ENCODE measurements at regions not wholly inside any gene's neighbourhood (a gene's known extent, or its start where the extent isn't known, plus 50 kb on each side); places are given as distances from the start of the nearest gene placed in this dataset.

- Histone ChIP-seq H3K4me3 (ENCODE audit: low read depth, low read length) (no peak overlapping the region), H3K4me1 (ENCODE audit: control insufficient read depth, insufficient read depth, low read length) (no peaks in the 10 kb centered on the region), H3K9me3 (ENCODE audit: control insufficient read depth, insufficient read depth, low read depth, low read length) (no peaks in the 10 kb centered on the region), H3K36me3 (ENCODE audit: control insufficient read depth in 2 of 2, insufficient read depth in 1 of 2, low read length in 2 of 2) (no peaks in the 10 kb centered on the region), H3K27ac (ENCODE audit: extremely low read depth, low read depth, low read length) (no peak overlapping the region)
- ChIA-PET POLR2A (no interaction called here), CTCF (no interaction called here)
- TF ChIP-seq HOXC10 (CRISPR knock-in tag; IDR thresholded peaks at IDR 0.05) (no peak), ZIC2 (tag by site-specific recombination; IDR thresholded peaks at IDR 0.05) (no peak), SALL2 (tag by site-specific recombination; IDR thresholded peaks at IDR 0.05; ENCODE audit: borderline replicate concordance) (no peak), ZNF488 (tag by site-specific recombination; IDR thresholded peaks at IDR 0.05) (no peak), MZF1 (tag by site-specific recombination; IDR thresholded peaks at IDR 0.05; ENCODE audit: borderline replicate concordance) (no peak), ATF2 (tag by site-specific recombination; IDR thresholded peaks at IDR 0.05; ENCODE audit: low read depth) (no peak), ZNF561 (tag by site-specific recombination; IDR thresholded peaks at IDR 0.05; ENCODE audit: borderline replicate concordance) (no peak), ZNF785 (tag by site-specific recombination; IDR thresholded peaks at IDR 0.05) (no peak), ZNF202 (tag by site-specific recombination; IDR thresholded peaks at IDR 0.05; ENCODE audit: borderline replicate concordance) (no peak), GLIS1 (tag by site-specific recombination; IDR thresholded peaks at IDR 0.05) (no peak), ZNF510 (tag by site-specific recombination; IDR thresholded peaks at IDR 0.05; ENCODE audit: insufficient replicate concordance) (no peak), ZNF660 (tag by site-specific recombination; IDR thresholded peaks at IDR 0.05) (no peak), REPIN1 (tag by site-specific recombination; IDR thresholded peaks at IDR 0.05; ENCODE audit: low read depth) (no peak), OVOL3 (tag by site-specific recombination; IDR thresholded peaks at IDR 0.05) (no peak), ZNF426 (tag by site-specific recombination; IDR thresholded peaks at IDR 0.05) (no peak), YY1 (tag by site-specific recombination; IDR thresholded peaks at IDR 0.05) (no peak), ZNF48 (tag by site-specific recombination; IDR thresholded peaks at IDR 0.05) (no peak), ZNF280D (tag by site-specific recombination; IDR thresholded peaks at IDR 0.05) (no peak), ZBTB17 (tag by site-specific recombination; IDR thresholded peaks at IDR 0.05) (no peak)
Measured at GRCh38 chr21:30048570-30048969, 108.8 kb upstream of the GRIK1 start.

- H3K27ac ChIP-seq (ENCODE audit: extremely low read depth, low read depth, low read length): no peak overlapping the region
- no peaks in the 10 kb centered on the region for H3K36me3 ChIP-seq (ENCODE audit: control insufficient read depth in 2 of 2, insufficient read depth in 1 of 2, low read length in 2 of 2)
- POLR2A ChIA-PET: no interaction called here
- TF ChIP-seq SCRT2 (tag by site-specific recombination; IDR thresholded peaks at IDR 0.05) (no peak), ZNF654 (tag by site-specific recombination; IDR thresholded peaks at IDR 0.05; ENCODE audit: low read depth) (peak; percentile 52)
- no peaks in the 10 kb centered on the region for H3K9me3 ChIP-seq (ENCODE audit: control insufficient read depth, insufficient read depth, low read depth, low read length)
- CTCF ChIA-PET: interaction anchor here (0.6 to 5.4 kb wide), 31 partner anchors 7 to 1241 kb away, joined by 3 to 100 read pairs (median 3); partner anchors contain the start of gene CLDN8
- H3K4me1 ChIP-seq (ENCODE audit: control insufficient read depth, insufficient read depth, low read length): no peaks in the 10 kb centered on the region
- no peak overlapping the region for H3K4me3 ChIP-seq (ENCODE audit: low read depth, low read length)
Measured at GRCh38 chr21:30044447-30045064, 104.8 kb upstream of the GRIK1 start.
